ENCODE measurements at regions not wholly inside any gene's neighbourhood (a gene's known extent, or its start where the extent isn't known, plus 50 kb on each side); places are given as distances from the start of the nearest gene placed in this dataset.

- Histone ChIP-seq H2BK120ac (replicated peaks; ENCODE audit: low read depth, low read length) (no peak overlapping the region), H3K79me2 (ENCODE audit: control insufficient read depth in 1 of 2, insufficient read depth in 2 of 2, low read length in 2 of 2) (no peaks in the 10 kb centered on the region), H3K9ac (replicated peaks in 1 of 4; ENCODE audit: extremely low read depth in 1 of 4, low read depth in 3 of 4, low read length in 3 of 4) (no peak overlapping the region), H3K4me1 (replicated peaks in 1 of 4; ENCODE audit: control insufficient read depth in 3 of 4, insufficient read depth in 4 of 4, low read length in 3 of 4) (peaks cover 0 to 4% (median 0%) of the 10 kb centered on the region in 4 experiments; a peak in 2 of 7 replicates), H4K20me1 (replicated peaks in 1 of 2; ENCODE audit: control insufficient read depth in 1 of 2, insufficient read depth in 2 of 2, low read length in 2 of 2) (no peaks in the 10 kb centered on the region), H3K23ac (ENCODE audit: insufficient read length) (no peak overlapping the region), H3K4ac (replicated peaks; ENCODE audit: insufficient read length, low read depth, low read length) (no peak overlapping the region), H3K18ac (ENCODE audit: extremely low read depth, low read length) (no peak overlapping the region), H3K4me2 (ENCODE audit: insufficient read depth in 1 of 2, low read depth in 2 of 2, low read length in 2 of 2) (no peak overlapping the region), H2BK20ac (ENCODE audit: low read length) (no peak overlapping the region), H3K27me3 (replicated peaks in 1 of 4; ENCODE audit: control insufficient read depth in 3 of 4, extremely low read depth in 1 of 4, insufficient read depth in 3 of 4, low read length in 3 of 4) (no peaks in the 10 kb centered on the region), H3K14ac (ENCODE audit: insufficient read length) (no peak overlapping the region), H2BK12ac (ENCODE audit: low read depth, low read length) (no peak overlapping the region), H4K91ac (replicated peaks; ENCODE audit: insufficient read length, low read length) (no peak overlapping the region), H3K4me3 (ENCODE audit: extremely low read depth in 1 of 4, insufficient read depth in 2 of 4, low read depth in 3 of 4, low read length in 4 of 4) (no peak overlapping the region), H2AFZ (ENCODE audit: low read length) (no peak overlapping the region), H3K9me3 (ENCODE audit: insufficient read depth in 2 of 2, low read depth in 1 of 2, low read length in 1 of 2) (peaks cover 50 to 80% of the 10 kb centered on the region in 2 experiments), H3K23me2 (ENCODE audit: low read depth, low read length) (no peaks in the 10 kb centered on the region), H2BK15ac (ENCODE audit: low read length) (no peak overlapping the region), H2BK5ac (ENCODE audit: low read depth, low read length) (no peak overlapping the region), H4K5ac (ENCODE audit: insufficient read length, low read depth, low read length) (no peak overlapping the region), H3K36me3 (ENCODE audit: control insufficient read depth in 2 of 4, insufficient read depth in 4 of 4, low read length in 3 of 4) (no peaks in the 10 kb centered on the region), H3K27ac (ENCODE audit: low read depth, low read length) (no peak overlapping the region), H2AK5ac (ENCODE audit: low read depth, low read length) (no peak overlapping the region), H3K56ac (replicated peaks; ENCODE audit: insufficient read length, low read depth, low read length) (no peak overlapping the region), H4K8ac (ENCODE audit: extremely low read depth, insufficient read depth, low read length) (no peak overlapping the region), H3K79me1 (ENCODE audit: low read depth, low read length) (no peaks in the 10 kb centered on the region)
- POLR2A ChIA-PET (ENCODE audit: partially characterized antibody), result interaction anchor here (1.2 kb wide), 1 partner anchor 33 kb away, joined by 3 read pairs; no protein-coding TSS in a partner anchor
- CTCF ChIA-PET (ENCODE audit: partially characterized antibody), result no interaction called here
- no peak for TF ChIP-seq CEBPB (IDR thresholded peaks at IDR 0.05; ENCODE audit: low read depth, low read length)
- TF ChIP-seq SP1 (IDR thresholded peaks at IDR 0.05; ENCODE audit: low read depth, low read length), result no peak
- TF ChIP-seq RXRA (IDR thresholded peaks at IDR 0.05; ENCODE audit: insufficient read depth, low read depth, low read length), result no peak
- TF ChIP-seq TAF1 (IDR thresholded peaks at IDR 0.05; ENCODE audit: low read depth, low read length), result no peak
- WGBS, 2 experiments (ENCODE audit: extremely low coverage in 1 of 2, insufficient coverage in 1 of 2, insufficient read length in 1 of 2, insufficient replicate concordance in 2 of 2, low coverage in 1 of 2, low lambda C conversion rate in 2 of 2, missing lambda C conversion rate in 1 of 2), result 91% methylated on average over 22 of the region's 29 CpGs; no CpG with 5 or more reads in 1 of the 2 experiments
- DNase-seq (ENCODE audit: low read depth in 1 of 2, low spot score in 2 of 2) (no peak), FAIRE-seq (no peak)
These were observed 74.4 kb downstream of the METRNL start for GRCh38 chr17:83153681-83154310.
